ENCODE measurements at regions not wholly inside any gene's neighbourhood (a gene's known extent, or its start where the extent isn't known, plus 50 kb on each side); places are given as distances from the start of the nearest gene placed in this dataset.

GRCh38 chr19:31223740-31224534 lies 125.3 kb downstream of the TSHZ3 start:
- H3K27me3 ChIP-seq (ENCODE audit: control insufficient read depth in 1 of 2, insufficient read depth in 2 of 2, low read length in 2 of 2): no peaks in the 10 kb centered on the region
- H3K9me3 ChIP-seq (ENCODE audit: control insufficient read depth in 2 of 2, low read length in 2 of 2): no peaks in the 10 kb centered on the region
- no peaks in the 10 kb centered on the region for H3K4me1 ChIP-seq (ENCODE audit: control insufficient read depth, insufficient read depth, low read length)
- no peak overlapping the region for H3K9ac ChIP-seq (ENCODE audit: low read length in 2 of 2)
- peak overlapping the region in 1 of 2 donors; percentile 15 for H3K4me3 ChIP-seq (ENCODE audit: low read length in 2 of 2)
- H3K27ac ChIP-seq (ENCODE audit: low read length): no peak overlapping the region
- H3K36me3 ChIP-seq (ENCODE audit: control insufficient read depth in 2 of 2, insufficient read depth in 2 of 2, low read length in 2 of 2): no peaks in the 10 kb centered on the region

- H3K4me3 ChIP-seq (ENCODE audit: low read length in 2 of 2): no peak overlapping the region
Measured at GRCh38 chr19:31220540-31220939, 128.7 kb downstream of the TSHZ3 start.

GRCh38 chr19:31214997-31215396 lies 134.2 kb downstream of the TSHZ3 start:
- no peaks in the 10 kb centered on the region for H3K4me1 ChIP-seq (ENCODE audit: control insufficient read depth, insufficient read depth, low read length)
- H3K4me3 ChIP-seq (ENCODE audit: low read length in 2 of 2): no peak overlapping the region
- no peaks in the 10 kb centered on the region for H3K27me3 ChIP-seq (ENCODE audit: control insufficient read depth in 1 of 2, insufficient read depth in 2 of 2, low read length in 2 of 2)
- H3K27ac ChIP-seq (ENCODE audit: low read length): no peak overlapping the region
- H3K9me3 ChIP-seq (ENCODE audit: control insufficient read depth in 2 of 2, low read length in 2 of 2): no peaks in the 10 kb centered on the region
- H3K9ac ChIP-seq (ENCODE audit: low read length in 2 of 2): no peak overlapping the region
- H3K36me3 ChIP-seq (ENCODE audit: control insufficient read depth in 2 of 2, insufficient read depth in 2 of 2, low read length in 2 of 2): peaks cover 0 to 2% of the 10 kb centered on the region in 2 donors

More at GRCh38 chr19:31220540-31220939, 128.7 kb downstream of the TSHZ3 start:
- no peaks in the 10 kb centered on the region for H3K4me1 ChIP-seq (ENCODE audit: control insufficient read depth, insufficient read depth, low read length)
- H3K9ac ChIP-seq (ENCODE audit: low read length in 2 of 2): no peak overlapping the region
- no peaks in the 10 kb centered on the region for H3K9me3 ChIP-seq (ENCODE audit: control insufficient read depth in 2 of 2, low read length in 2 of 2)
- no peaks in the 10 kb centered on the region for H3K36me3 ChIP-seq (ENCODE audit: control insufficient read depth in 2 of 2, insufficient read depth in 2 of 2, low read length in 2 of 2)
- H3K27ac ChIP-seq (ENCODE audit: low read length): no peak overlapping the region
- H3K27me3 ChIP-seq (ENCODE audit: control insufficient read depth in 1 of 2, insufficient read depth in 2 of 2, low read length in 2 of 2): no peaks in the 10 kb centered on the region

- Histone ChIP-seq H3K9me3 (ENCODE audit: control insufficient read depth in 2 of 2, low read length in 2 of 2) (no peaks in the 10 kb centered on the region), H3K9ac (ENCODE audit: low read length in 2 of 2) (no peak overlapping the region), H3K36me3 (ENCODE audit: control insufficient read depth in 2 of 2, insufficient read depth in 2 of 2, low read length in 2 of 2) (peaks cover 0 to 2% of the 10 kb centered on the region in 2 donors), H3K27me3 (ENCODE audit: control insufficient read depth in 1 of 2, insufficient read depth in 2 of 2, low read length in 2 of 2) (no peaks in the 10 kb centered on the region), H3K4me3 (ENCODE audit: low read length in 2 of 2) (no peak overlapping the region), H3K27ac (ENCODE audit: low read length) (no peak overlapping the region), H3K4me1 (ENCODE audit: control insufficient read depth, insufficient read depth, low read length) (no peaks in the 10 kb centered on the region)
Measured at GRCh38 chr19:31214086-31214485, 135.2 kb downstream of the TSHZ3 start.

GRCh38 chr19:31211088-31211487 lies 138.1 kb downstream of the TSHZ3 start:
- H3K27ac ChIP-seq (ENCODE audit: low read length): no peak overlapping the region
- H3K9ac ChIP-seq (ENCODE audit: low read length in 2 of 2): no peak overlapping the region
- no peaks in the 10 kb centered on the region for H3K27me3 ChIP-seq (ENCODE audit: control insufficient read depth in 1 of 2, insufficient read depth in 2 of 2, low read length in 2 of 2)
- no peaks in the 10 kb centered on the region for H3K9me3 ChIP-seq (ENCODE audit: control insufficient read depth in 2 of 2, low read length in 2 of 2)
- peaks cover 0 to 2% of the 10 kb centered on the region in 2 donors for H3K36me3 ChIP-seq (ENCODE audit: control insufficient read depth in 2 of 2, insufficient read depth in 2 of 2, low read length in 2 of 2)
- H3K4me1 ChIP-seq (ENCODE audit: control insufficient read depth, insufficient read depth, low read length): no peaks in the 10 kb centered on the region
- no peak overlapping the region for H3K4me3 ChIP-seq (ENCODE audit: low read length in 2 of 2)

GRCh38 chr19:31205887-31206518 lies 143.2 kb downstream of the TSHZ3 start:
- no peak overlapping the region for H3K27ac ChIP-seq (ENCODE audit: low read length)
- no peaks in the 10 kb centered on the region for H3K27me3 ChIP-seq (ENCODE audit: control insufficient read depth in 1 of 2, insufficient read depth in 2 of 2, low read length in 2 of 2)
- no peaks in the 10 kb centered on the region for H3K36me3 ChIP-seq (ENCODE audit: control insufficient read depth in 2 of 2, insufficient read depth in 2 of 2, low read length in 2 of 2)

GRCh38 chr19:31204115-31204514 lies 145.1 kb downstream of the TSHZ3 start:
- H3K9me3 ChIP-seq (ENCODE audit: control insufficient read depth in 2 of 2, low read length in 2 of 2): no peaks in the 10 kb centered on the region
- no peaks in the 10 kb centered on the region for H3K4me1 ChIP-seq (ENCODE audit: control insufficient read depth, insufficient read depth, low read length)
- H3K27me3 ChIP-seq (ENCODE audit: control insufficient read depth in 1 of 2, insufficient read depth in 2 of 2, low read length in 2 of 2): no peaks in the 10 kb centered on the region
- no peak overlapping the region for H3K4me3 ChIP-seq (ENCODE audit: low read length in 2 of 2)
- H3K27ac ChIP-seq (ENCODE audit: low read length): no peak overlapping the region
- no peaks in the 10 kb centered on the region for H3K36me3 ChIP-seq (ENCODE audit: control insufficient read depth in 2 of 2, insufficient read depth in 2 of 2, low read length in 2 of 2)
- no peak overlapping the region for H3K9ac ChIP-seq (ENCODE audit: low read length in 2 of 2)

More at GRCh38 chr19:31205887-31206518, 143.2 kb downstream of the TSHZ3 start:
- H3K9ac ChIP-seq (ENCODE audit: low read length in 2 of 2): no peak overlapping the region
- no peaks in the 10 kb centered on the region for H3K4me1 ChIP-seq (ENCODE audit: control insufficient read depth, insufficient read depth, low read length)
- H3K4me3 ChIP-seq (ENCODE audit: low read length in 2 of 2): no peak overlapping the region
- H3K9me3 ChIP-seq (ENCODE audit: control insufficient read depth in 2 of 2, low read length in 2 of 2): no peaks in the 10 kb centered on the region

- H3K4me3 ChIP-seq (ENCODE audit: low read length in 2 of 2): no peak overlapping the region
- H3K27me3 ChIP-seq (ENCODE audit: control insufficient read depth in 1 of 2, insufficient read depth in 2 of 2, low read length in 2 of 2): no peaks in the 10 kb centered on the region
Measured at GRCh38 chr19:31185261-31185660, 164.0 kb downstream of the TSHZ3 start.

GRCh38 chr19:31181535-31181934 lies 167.7 kb downstream of the TSHZ3 start:
- Histone ChIP-seq H3K27ac (ENCODE audit: low read length) (no peak overlapping the region), H3K9ac (ENCODE audit: low read length in 2 of 2) (no peak overlapping the region), H3K9me3 (ENCODE audit: control insufficient read depth in 2 of 2, low read length in 2 of 2) (peaks cover 0 to 5% of the 10 kb centered on the region in 2 donors), H3K27me3 (ENCODE audit: control insufficient read depth in 1 of 2, insufficient read depth in 2 of 2, low read length in 2 of 2) (no peaks in the 10 kb centered on the region), H3K4me3 (ENCODE audit: low read length in 2 of 2) (no peak overlapping the region), H3K36me3 (ENCODE audit: control insufficient read depth in 2 of 2, insufficient read depth in 2 of 2, low read length in 2 of 2) (no peaks in the 10 kb centered on the region), H3K4me1 (ENCODE audit: control insufficient read depth, insufficient read depth, low read length) (no peaks in the 10 kb centered on the region)

More at GRCh38 chr19:31185261-31185660, 164.0 kb downstream of the TSHZ3 start:
- H3K27ac ChIP-seq (ENCODE audit: low read length): no peak overlapping the region
- peaks cover 0 to 2% of the 10 kb centered on the region in 2 donors for H3K9me3 ChIP-seq (ENCODE audit: control insufficient read depth in 2 of 2, low read length in 2 of 2)
- no peaks in the 10 kb centered on the region for H3K4me1 ChIP-seq (ENCODE audit: control insufficient read depth, insufficient read depth, low read length)
- H3K36me3 ChIP-seq (ENCODE audit: control insufficient read depth in 2 of 2, insufficient read depth in 2 of 2, low read length in 2 of 2): no peaks in the 10 kb centered on the region
- no peak overlapping the region for H3K9ac ChIP-seq (ENCODE audit: low read length in 2 of 2)

GRCh38 chr19:31180907-31181306 lies 168.3 kb downstream of the TSHZ3 start:
- Histone ChIP-seq H3K4me1 (ENCODE audit: control insufficient read depth, insufficient read depth, low read length) (no peaks in the 10 kb centered on the region), H3K27me3 (ENCODE audit: control insufficient read depth in 1 of 2, insufficient read depth in 2 of 2, low read length in 2 of 2) (no peaks in the 10 kb centered on the region), H3K36me3 (ENCODE audit: control insufficient read depth in 2 of 2, insufficient read depth in 2 of 2, low read length in 2 of 2) (no peaks in the 10 kb centered on the region), H3K9ac (ENCODE audit: low read length in 2 of 2) (no peak overlapping the region), H3K9me3 (ENCODE audit: control insufficient read depth in 2 of 2, low read length in 2 of 2) (peaks cover 0 to 5% of the 10 kb centered on the region in 2 donors), H3K4me3 (ENCODE audit: low read length in 2 of 2) (no peak overlapping the region), H3K27ac (ENCODE audit: low read length) (no peak overlapping the region)

- no peaks in the 10 kb centered on the region for H3K36me3 ChIP-seq (ENCODE audit: control insufficient read depth in 2 of 2, insufficient read depth in 2 of 2, low read length in 2 of 2)
- no peaks in the 10 kb centered on the region for H3K4me1 ChIP-seq (ENCODE audit: control insufficient read depth, insufficient read depth, low read length)
- H3K27ac ChIP-seq (ENCODE audit: low read length): no peak overlapping the region
- peaks cover 0 to 5% of the 10 kb centered on the region in 2 donors for H3K9me3 ChIP-seq (ENCODE audit: control insufficient read depth in 2 of 2, low read length in 2 of 2)
- no peak overlapping the region for H3K9ac ChIP-seq (ENCODE audit: low read length in 2 of 2)
- no peak overlapping the region for H3K4me3 ChIP-seq (ENCODE audit: low read length in 2 of 2)
- no peaks in the 10 kb centered on the region for H3K27me3 ChIP-seq (ENCODE audit: control insufficient read depth in 1 of 2, insufficient read depth in 2 of 2, low read length in 2 of 2)
Measured at GRCh38 chr19:31179471-31179852, 169.8 kb downstream of the TSHZ3 start.

Data from stomach smooth muscle (tissue), 2 donors.